GM13976 (cell line): ENCODE measurements at regions not wholly inside any gene's neighbourhood (a gene's known extent, or its start where the extent isn't known, plus 50 kb on each side); places are given as distances from the start of the nearest gene placed in this dataset.
A peak's percentile ranks its signal among the peaks of the same experiment; 100 is the strongest.
"Not testable (repeated sequence)": the region's sequence is repeated elsewhere in the genome, so short reads cannot be mapped to it uniquely, and the experiment has no call there.

Experiments
- DNase-seq: peaks from one replicate; pipeline ENCODE4 v3.0.0; 2012; ENCODE audit warnings: low spot score
- in situ Hi-C: fragments of 300-500 bp; cut with MboI; formaldehyde crosslinking; loops from one replicate; pipeline ENCODE4 v1.12.0; 2022; ENCODE audit warnings: low sequenced_read_pairs, mixed read lengths, inconsistent platforms; ENCODE audit not compliant: unreplicated experiment

DNA sequence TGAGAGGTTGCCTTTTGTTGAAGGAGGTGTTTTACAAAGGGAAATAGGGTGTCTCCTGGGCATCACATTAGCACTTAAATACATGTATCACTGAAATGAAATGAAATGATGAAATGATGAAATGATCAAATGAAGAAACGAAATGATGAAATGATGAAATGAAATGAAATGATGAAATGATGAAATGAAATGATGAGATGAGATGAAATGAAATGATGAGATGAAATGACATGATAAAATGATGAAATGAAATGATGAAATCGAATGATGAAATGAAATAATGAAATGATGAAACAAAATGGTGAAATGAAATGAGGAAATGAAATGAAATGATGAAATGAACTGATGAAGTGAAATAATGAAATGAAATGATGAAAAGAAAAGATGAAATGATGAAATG lies 137.6 kb upstream of the ERV3-1 start:
- DNase-seq, in situ Hi-C loops: not testable (repeated sequence)

DNA sequence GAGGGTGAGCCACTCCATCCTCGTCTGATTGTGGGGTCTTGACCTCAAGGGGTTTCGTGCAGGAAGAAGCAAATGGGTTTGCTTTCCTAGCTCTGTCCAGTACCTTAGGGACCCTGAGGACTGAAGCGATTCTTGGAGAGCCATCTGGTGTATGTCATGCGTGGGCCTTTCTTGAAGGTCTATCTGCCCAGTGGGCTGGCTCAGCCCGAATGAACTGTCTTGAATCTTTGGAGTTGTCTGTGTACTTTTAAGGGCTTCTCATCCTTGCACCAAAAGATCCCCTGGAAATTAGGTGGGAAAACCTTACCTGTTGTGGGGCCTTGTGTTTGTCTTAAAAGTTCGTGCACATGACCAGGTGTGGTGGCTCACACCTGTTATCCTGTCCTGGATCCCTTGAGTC lies 135.4 kb upstream of the ERV3-1 start:
- not testable (repeated sequence) for DNase-seq

GRCh38 chr7:65141405-65141778 lies 134.9 kb upstream of the ERV3-1 start:
- DNase-seq, in situ Hi-C loops: not testable (repeated sequence)

More for the DNA sequence above, 135.4 kb upstream of the ERV3-1 start:
- in situ Hi-C loops, result not testable (repeated sequence)

DNA sequence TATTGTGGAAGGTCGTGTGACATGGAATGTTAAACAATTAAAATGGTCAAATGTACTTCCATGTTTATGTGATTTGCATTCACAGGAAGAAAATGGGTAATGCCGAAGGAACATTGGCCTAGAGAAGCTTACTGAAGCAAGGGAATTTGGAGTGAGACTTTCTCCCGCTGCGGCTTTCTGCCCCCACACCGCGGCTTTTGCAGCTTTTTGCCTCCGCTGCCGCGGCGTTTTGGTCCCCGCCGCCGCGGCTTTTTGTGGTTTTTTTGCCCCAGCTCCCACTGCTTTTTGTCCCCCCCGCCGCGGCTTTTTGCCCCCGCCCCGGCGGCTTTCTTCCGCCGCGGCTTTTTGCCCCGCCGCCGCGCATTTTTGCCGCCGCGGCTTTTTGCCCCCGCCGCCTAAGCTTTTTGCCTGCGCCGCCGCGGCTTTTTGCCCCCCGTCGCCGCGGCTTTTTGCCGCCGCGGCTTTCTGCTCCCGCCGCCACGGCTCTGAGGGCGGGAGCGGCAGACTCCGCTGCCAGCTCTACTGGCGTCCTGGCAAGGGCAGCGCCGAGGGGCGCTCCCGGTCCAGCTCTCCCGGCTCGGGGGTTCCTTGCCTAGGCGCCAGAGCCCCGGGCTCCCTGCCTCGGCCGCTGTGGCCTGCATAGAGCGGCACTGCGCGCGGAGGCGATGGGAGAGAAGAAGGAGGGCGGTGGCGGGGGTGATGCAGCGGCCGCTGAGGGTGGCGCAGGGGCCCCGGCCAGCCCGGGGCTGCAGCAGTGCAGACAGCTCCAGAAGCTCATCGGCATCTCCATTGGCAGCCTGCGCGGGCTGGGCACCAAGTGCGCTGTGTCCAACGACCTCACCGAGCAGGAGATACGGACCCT lies 134.3 kb upstream of the ERV3-1 start:
- in situ Hi-C loops, DNase-seq: not testable (repeated sequence)

DNA sequence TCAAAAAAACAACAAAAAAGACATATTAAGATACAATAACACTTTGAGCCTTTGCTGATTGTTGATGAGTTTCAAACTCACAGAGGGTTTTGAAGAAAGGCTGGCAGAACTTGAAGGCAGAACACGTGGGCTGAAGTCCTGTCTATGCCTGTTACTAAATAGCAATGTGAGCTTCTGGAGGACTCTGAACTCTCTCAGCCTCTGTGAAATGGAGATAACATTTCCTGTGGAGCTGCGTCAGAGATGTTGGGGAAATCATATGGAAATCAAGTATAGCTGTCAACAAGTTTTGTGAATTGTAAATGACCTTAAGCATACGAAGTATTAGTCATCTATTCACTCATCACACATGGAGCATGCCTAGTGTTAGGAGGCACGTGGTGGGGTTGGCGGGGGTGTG lies 130.4 kb upstream of the ERV3-1 start:
- in situ Hi-C loops, DNase-seq: not testable (repeated sequence)

- in situ Hi-C loops, DNase-seq: not testable (repeated sequence)
Observed at GRCh38 chr7:65133087-65133486, 126.6 kb upstream of the ERV3-1 start.

DNA sequence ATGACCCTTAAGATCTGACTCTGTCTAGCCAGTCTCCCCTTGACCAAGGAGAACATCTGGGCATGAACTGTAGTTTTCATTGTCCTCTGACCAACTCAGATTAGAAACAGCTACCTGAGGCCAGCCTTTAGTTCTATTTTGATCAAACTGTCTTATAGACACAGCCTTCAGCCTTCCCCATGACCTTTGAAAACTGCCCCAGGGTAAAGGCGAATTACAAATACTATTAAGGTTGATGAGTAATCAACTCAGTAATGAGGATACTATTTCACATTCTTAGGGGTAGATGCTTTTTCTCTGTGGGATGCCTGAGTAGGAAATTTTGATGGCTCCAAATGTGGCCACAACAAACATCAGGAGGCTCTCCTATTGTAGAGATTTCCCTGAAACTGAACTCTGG lies 125.8 kb upstream of the ERV3-1 start:
- DNase-seq, in situ Hi-C loops: not testable (repeated sequence)

- in situ Hi-C loops, DNase-seq: not testable (repeated sequence)
Observed at GRCh38 chr7:65127364-65127763, 120.9 kb upstream of the ERV3-1 start.

DNA sequence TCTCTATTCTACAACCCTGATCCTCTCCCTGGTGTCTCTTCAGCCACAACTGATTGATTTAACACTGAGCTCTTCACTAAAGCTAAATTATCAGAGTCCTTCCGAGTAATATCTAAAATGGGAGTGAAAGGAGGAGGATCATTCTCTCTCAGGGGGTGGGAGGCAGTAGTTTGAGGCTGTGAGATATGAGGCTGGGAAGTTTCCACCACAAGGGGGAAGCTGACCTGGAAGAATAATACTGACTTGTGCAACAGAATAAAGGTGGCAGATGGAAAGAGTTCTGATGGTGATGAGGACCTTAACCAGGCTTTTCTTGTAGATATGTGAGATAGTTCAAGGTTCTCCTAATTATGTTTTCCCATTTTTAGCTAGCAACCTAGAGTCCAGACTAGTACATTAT lies 118.1 kb upstream of the ERV3-1 start:
- in situ Hi-C loops, DNase-seq: not testable (repeated sequence)

DNA sequence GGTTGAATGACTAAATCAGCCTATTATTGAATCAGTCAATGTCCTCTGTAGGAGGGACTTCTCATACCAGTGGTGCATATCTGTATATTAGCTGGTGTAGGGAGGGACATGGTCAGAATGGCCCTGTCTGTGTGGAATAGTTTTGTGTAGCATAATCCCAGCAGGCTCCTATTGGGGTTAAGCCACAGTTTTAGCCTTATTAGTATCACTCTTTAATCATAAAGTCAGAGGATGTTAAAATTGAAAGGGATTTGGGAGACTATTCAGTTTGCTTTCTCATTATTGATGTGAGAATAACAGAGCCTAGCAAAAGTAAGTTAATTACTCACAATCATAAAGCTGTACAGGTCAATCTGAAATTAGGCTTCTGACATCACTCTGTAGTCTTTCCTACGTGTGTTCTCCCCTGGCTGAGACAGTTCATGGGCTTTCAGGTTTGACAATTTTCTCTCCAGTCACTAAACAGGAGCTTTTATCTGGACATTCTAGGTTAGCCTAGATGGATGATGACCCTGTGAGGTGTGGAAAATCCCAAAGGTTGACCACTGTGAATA lies 99.2 kb upstream of the ERV3-1 start:
- in situ Hi-C loops, DNase-seq: not testable (repeated sequence)

GRCh38 chr7:65100499-65100898 lies 94.0 kb upstream of the ERV3-1 start:
- DNase-seq, in situ Hi-C loops: not testable (repeated sequence)

DNA sequence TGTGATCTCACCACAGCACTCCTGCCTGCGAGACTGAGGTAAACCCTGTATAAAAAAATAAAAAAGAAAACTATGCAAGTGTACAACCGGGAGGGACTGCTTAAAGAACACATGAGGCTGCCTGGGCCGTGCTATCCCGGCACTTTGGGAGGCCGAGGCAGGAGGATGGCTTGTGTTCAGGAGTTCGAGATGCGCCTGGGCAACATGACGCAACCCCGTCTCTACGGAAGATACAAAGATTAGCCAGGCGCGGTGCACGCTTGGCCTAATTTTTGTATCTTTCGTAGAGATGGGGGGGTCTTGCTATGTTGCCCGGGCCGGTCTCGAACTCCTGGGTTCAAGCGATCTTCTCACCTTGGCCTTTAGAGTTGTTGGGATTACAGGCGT lies 75.2 kb upstream of the ERV3-1 start:
- in situ Hi-C loops, DNase-seq: not testable (repeated sequence)

DNA sequence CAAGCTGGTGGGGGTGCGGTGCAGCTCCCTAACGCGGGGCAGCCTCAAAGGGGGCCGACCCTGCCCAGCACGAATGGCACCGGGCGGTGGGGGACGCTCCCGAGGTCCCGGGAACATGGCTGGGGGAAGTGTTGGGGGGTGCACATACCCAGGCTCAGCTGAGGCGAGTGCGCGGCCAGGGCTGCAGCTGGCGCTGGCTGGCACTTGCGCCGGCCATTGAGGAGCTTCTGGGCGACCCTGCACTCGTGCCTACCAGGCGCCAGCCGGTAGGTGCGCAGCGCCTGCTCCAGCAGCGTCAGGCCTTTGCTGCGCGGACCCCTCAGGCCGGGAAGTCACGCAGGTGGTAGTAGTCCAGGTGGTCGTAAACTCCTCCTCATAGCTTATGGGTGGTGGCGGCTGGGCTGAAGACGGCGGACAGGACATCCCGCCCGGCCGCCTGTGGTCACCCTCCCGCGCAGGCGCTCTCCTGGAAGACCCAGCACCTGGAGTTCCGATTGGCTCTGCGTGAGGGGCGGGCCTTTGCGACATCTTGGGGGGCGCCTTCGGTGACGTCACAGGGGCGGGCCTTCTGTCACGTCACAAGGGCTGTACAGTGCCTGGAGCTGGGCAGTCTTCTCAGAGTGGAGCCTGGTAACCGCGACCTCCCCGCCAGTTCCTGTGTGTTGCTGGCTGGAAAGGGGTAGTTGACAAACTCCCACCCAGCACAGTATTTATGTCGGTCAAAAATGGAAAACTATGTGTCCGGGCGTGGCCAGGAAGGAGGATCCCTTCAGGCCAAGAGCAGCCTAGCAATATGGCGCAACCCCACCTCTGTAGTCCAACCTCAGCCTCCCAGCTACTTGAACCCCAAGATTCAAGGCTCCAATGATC lies 74.5 kb upstream of the ERV3-1 start:
- in situ Hi-C loops, result not testable (repeated sequence)

DNA sequence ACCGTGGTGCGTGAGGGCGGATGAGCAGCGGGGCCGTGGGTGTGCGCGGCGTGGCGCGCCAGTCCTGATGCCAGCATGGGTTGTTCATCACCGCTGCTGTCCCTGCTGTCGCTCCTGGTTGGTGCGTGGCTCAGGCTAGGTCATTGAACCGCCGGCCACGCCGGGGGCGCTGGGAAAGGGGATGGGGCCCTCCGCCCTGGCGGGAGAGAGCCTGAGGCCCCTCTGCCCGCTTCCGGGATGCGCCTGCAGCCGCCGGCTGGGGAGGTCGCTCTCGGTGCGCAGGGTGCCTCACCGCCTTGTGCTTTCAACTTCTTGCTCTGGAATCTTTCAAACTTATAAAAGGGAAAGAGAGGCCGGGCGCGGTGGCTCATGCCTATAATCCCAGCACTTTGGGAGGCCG lies 68.5 kb upstream of the ERV3-1 start:
- DNase-seq, in situ Hi-C loops: not testable (repeated sequence)

More for the DNA sequence above, 74.5 kb upstream of the ERV3-1 start:
- peak; percentile 87 for DNase-seq

GRCh38 chr7:65073160-65073559 lies 66.7 kb upstream of the ERV3-1 start:
- DNase-seq, in situ Hi-C loops: not testable (repeated sequence)

DNA sequence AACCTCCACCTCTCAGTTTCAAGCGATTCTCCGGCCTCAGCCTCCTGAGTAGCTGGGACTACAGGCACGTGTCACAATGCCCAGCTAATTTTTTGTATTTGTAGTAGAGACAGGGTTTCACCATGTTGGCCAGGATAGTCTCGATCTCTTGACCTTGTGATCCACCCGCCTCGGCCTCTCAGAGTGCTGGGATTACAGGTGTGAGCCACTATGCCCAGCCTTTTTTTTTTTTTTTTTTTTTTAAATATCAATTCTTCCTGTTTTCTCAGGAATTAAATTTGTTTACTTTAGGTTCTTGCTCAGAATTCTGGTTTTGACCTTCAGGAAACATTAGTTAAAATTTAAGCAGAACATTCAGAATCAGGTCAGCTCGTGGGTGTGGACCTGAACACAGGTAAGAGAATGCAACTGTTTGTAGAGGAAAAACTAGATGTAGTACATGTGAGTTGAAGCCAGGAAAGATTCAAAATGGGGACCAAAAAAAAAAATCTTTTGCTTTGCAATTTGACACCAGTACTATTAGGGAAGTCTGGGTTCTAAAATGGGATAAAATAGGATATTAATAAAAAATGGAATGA lies 65.5 kb upstream of the ERV3-1 start:
- DNase-seq, in situ Hi-C loops: not testable (repeated sequence)

DNA sequence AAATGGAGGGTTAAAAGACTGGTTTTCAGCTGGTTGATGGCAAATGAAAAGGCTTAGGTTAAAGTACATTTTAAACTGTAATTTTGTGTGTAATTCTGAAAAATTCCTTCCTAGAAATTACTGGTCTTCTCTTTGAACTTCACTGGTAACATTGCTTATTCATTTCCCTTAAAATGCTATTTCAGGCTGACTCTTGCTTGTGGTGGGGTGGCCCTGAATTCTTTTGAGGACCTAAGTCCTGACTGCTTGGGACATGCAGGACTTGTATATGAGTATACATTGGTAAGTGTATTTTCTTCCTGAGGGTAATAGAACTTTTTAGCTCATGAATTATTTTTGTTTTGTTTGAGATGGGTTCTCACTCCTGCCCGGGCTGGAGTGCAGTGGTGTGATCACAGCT lies 63.0 kb upstream of the ERV3-1 start:
- DNase-seq, in situ Hi-C loops: not testable (repeated sequence)

DNA sequence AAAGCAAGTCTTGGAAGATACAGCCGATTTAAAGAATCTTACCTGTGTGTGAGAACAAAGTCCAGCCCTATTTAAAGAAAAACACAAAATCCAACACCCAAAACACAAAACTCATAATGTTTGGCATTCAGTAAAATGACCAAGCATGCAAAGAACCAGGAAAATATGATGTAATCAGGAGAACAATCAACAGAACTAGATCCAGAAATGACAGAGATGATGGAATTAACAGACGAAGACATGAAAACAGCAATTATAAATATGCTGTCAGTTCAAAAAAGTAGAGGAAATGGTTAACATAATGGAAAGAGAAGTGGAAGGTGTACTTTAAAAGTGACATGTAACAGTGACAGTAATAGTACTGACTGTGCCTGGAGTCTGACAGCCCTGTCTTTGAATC lies 56.1 kb upstream of the ERV3-1 start:
- DNase-seq, in situ Hi-C loops: not testable (repeated sequence)

- DNase-seq, in situ Hi-C loops: not testable (repeated sequence)
Observed at GRCh38 chr7:65059247-65059646, 52.8 kb upstream of the ERV3-1 start.
